GM23338 (cell line): ENCODE measurements at regions not wholly inside any gene's neighbourhood (a gene's known extent, or its start where the extent isn't known, plus 50 kb on each side); places are given as distances from the start of the nearest gene placed in this dataset.

Experiments
- ATAC-seq: fragments of 200-7000 bp; cut with Tn5 transposase; 3 replicates; pipeline ENCODE4 v1.9.1; 2020
- DNase-seq: peaks from one replicate; pipeline ENCODE4 v3.0.0-alpha.2; 2015; ENCODE audit warnings: low spot score
- H2AFZ ChIP-seq: fragments of 200-600 bp; sonication (generic); 2 replicates; pipeline ENCODE4 v1.8.0; 2016; ENCODE audit warnings: antibody characterized with exemption, mild to moderate bottlenecking, moderate library complexity
- H3F3A ChIP-seq: fragments of 200-600 bp; sonication (generic); replicated peaks from 2 replicates; pipeline ENCODE4 v1.8.0; 2017; ENCODE audit warnings: antibody characterized with exemption, mixed run types, low read depth
- H3K27ac ChIP-seq: fragments of 200-600 bp; sonication (generic); 2 replicates; pipeline ENCODE4 v1.6.1; 2016; ENCODE audit warnings: low read depth
- H3K27me3 ChIP-seq: fragments of 200-600 bp; sonication (generic); 2 replicates; pipeline ENCODE4 v1.8.0; 2016; ENCODE audit warnings: mild to moderate bottlenecking, mixed run types, moderate library complexity; ENCODE audit not compliant: insufficient read depth
- H3K36me3 ChIP-seq: fragments of 200-600 bp; sonication (generic); 2 replicates; pipeline ENCODE4 v1.8.0; 2016; ENCODE audit warnings: mild to moderate bottlenecking; ENCODE audit not compliant: insufficient read depth
- H3K4me1 ChIP-seq: fragments of 200-600 bp; sonication (generic); 2 replicates; pipeline ENCODE4 v1.8.0; 2016; ENCODE audit warnings: mild to moderate bottlenecking, moderate library complexity; ENCODE audit not compliant: insufficient read depth
- H3K4me2 ChIP-seq: fragments of 200-600 bp; sonication (generic); 2 replicates; pipeline ENCODE4 v1.7.1; 2017; ENCODE audit warnings: mixed run types
- H3K4me3 ChIP-seq: fragments of 200-600 bp; sonication (generic); 2 replicates; pipeline ENCODE4 v1.6.1; 2016; ENCODE audit warnings: mixed run types
- H3K79me2 ChIP-seq: fragments of 200-600 bp; sonication (generic); replicated peaks from 2 replicates; pipeline ENCODE4 v1.8.0; 2017; ENCODE audit warnings: mild to moderate bottlenecking; ENCODE audit not compliant: insufficient read depth
- H3K9me2 ChIP-seq: fragments of 200-600 bp; sonication (generic); 2 replicates; pipeline ENCODE4 v1.8.0; 2017; ENCODE audit not compliant: insufficient read depth
- H4K20me1 ChIP-seq: fragments of 200-600 bp; sonication (generic); replicated peaks from 2 replicates; pipeline ENCODE4 v1.8.0; 2017; ENCODE audit warnings: mild to moderate bottlenecking; ENCODE audit not compliant: insufficient read depth
- H3K27ac Mint-ChIP-seq: 2 replicates; pipeline ENCODE4 v1.8.0; 2020; ENCODE audit warnings: inconsistent platforms, mild to moderate bottlenecking, moderate library complexity, mixed read lengths
- H3K27me3 Mint-ChIP-seq: 3 replicates; pipeline ENCODE4 v1.8.0; 2022; ENCODE audit warnings: low read depth, mild to moderate bottlenecking, moderate library complexity, mixed read lengths, inconsistent platforms; ENCODE audit not compliant: insufficient read depth, poor library complexity
- H3K36me3 Mint-ChIP-seq: 3 replicates; pipeline ENCODE4 v1.8.0; 2021; ENCODE audit warnings: low read depth, mild to moderate bottlenecking, inconsistent platforms, moderate library complexity, mixed read lengths
- H3K4me1 Mint-ChIP-seq: 3 replicates; pipeline ENCODE4 v1.8.0; 2020; ENCODE audit warnings: mild to moderate bottlenecking, inconsistent platforms, mixed read lengths
- H3K4me3 Mint-ChIP-seq: 3 replicates; pipeline ENCODE4 v1.8.0; 2021; ENCODE audit warnings: moderate library complexity, mild to moderate bottlenecking, inconsistent platforms, mixed read lengths
- H3K9me3 Mint-ChIP-seq: 3 replicates; pipeline ENCODE4 v1.8.0; 2020; ENCODE audit warnings: moderate library complexity, mild to moderate bottlenecking, inconsistent platforms, mixed read lengths
- CREB1 ChIP-seq: fragments of 250-450 bp; sonication (Bioruptor Pico); IDR thresholded peaks from 2 replicates; pipeline ENCODE4 v1.5.0; 2020; ENCODE audit warnings: low read depth, mild to moderate bottlenecking, moderate library complexity
- EZH2 ChIP-seq: fragments of 200-600 bp; sonication (generic); IDR thresholded peaks from one replicate; pipeline ENCODE4 v1.8.0; 2017; ENCODE audit warnings: antibody characterized with exemption, mild to moderate bottlenecking, low read depth; ENCODE audit not compliant: unreplicated experiment
- EZH2phosphoT487 ChIP-seq: fragments of 200-600 bp; sonication (generic); IDR thresholded peaks from one replicate; pipeline ENCODE4 v1.8.1; 2018; ENCODE audit warnings: antibody characterized with exemption; ENCODE audit not compliant: unreplicated experiment
- JUNB ChIP-seq: IDR thresholded peaks from one replicate; pipeline ENCODE4 v1.6.1; 2016; ENCODE audit warnings: antibody characterized with exemption; ENCODE audit not compliant: unreplicated experiment
- NANOG ChIP-seq: IDR thresholded peaks from 2 replicates; pipeline ENCODE4 v1.6.1; 2016; ENCODE audit warnings: antibody characterized with exemption, borderline replicate concordance
- POLR2AphosphoS5 ChIP-seq: IDR thresholded peaks from 2 replicates; pipeline ENCODE4 v1.6.1; 2016; ENCODE audit warnings: antibody characterized with exemption, low read depth
- STAT1 ChIP-seq: IDR thresholded peaks from one replicate; pipeline ENCODE4 v1.6.1; 2016; ENCODE audit warnings: antibody characterized with exemption; ENCODE audit not compliant: unreplicated experiment
- ZNF114 ChIP-seq: fragments of 250-450 bp; sonication (Bioruptor Pico); IDR thresholded peaks from 2 replicates; pipeline ENCODE4 v1.5.0; 2020; ENCODE audit warnings: mild to moderate bottlenecking, moderate library complexity
- ZNF331 ChIP-seq: fragments of 250-450 bp; sonication (Bioruptor Pico); IDR thresholded peaks from 2 replicates; pipeline ENCODE4 v1.5.0; 2020; ENCODE audit warnings: low read depth, mild to moderate bottlenecking, moderate library complexity
- TF ChIP-seq, protein P1 (sequence below): IDR thresholded peaks from 2 replicates; pipeline ENCODE4 v1.6.1; 2016; ENCODE audit warnings: antibody characterized with exemption
- TF ChIP-seq, protein P2 (sequence below): fragments of 250-450 bp; sonication (Bioruptor Pico); IDR thresholded peaks from 2 replicates; pipeline ENCODE4 v1.5.0; 2020; ENCODE audit warnings: mild to moderate bottlenecking, moderate library complexity
- TF ChIP-seq, protein P3 (sequence below), 2 experiments: fragments of 200-600 bp in 1 of 2; sonication (generic) in 1 of 2; conservative IDR thresholded peaks; 2 replicates each; pipeline versions ENCODE4 v1.5.1 to v1.6.1; 2016 to 2017; ENCODE audit warnings: antibody characterized with exemption in 2 of 2, low read depth in 2 of 2, mild to moderate bottlenecking in 2 of 2, moderate library complexity in 1 of 2
- TF ChIP-seq, protein P4 (sequence below): IDR thresholded peaks from one replicate; pipeline ENCODE4 v1.6.1; 2018; ENCODE audit warnings: antibody characterized with exemption; ENCODE audit not compliant: unreplicated experiment

DNA sequence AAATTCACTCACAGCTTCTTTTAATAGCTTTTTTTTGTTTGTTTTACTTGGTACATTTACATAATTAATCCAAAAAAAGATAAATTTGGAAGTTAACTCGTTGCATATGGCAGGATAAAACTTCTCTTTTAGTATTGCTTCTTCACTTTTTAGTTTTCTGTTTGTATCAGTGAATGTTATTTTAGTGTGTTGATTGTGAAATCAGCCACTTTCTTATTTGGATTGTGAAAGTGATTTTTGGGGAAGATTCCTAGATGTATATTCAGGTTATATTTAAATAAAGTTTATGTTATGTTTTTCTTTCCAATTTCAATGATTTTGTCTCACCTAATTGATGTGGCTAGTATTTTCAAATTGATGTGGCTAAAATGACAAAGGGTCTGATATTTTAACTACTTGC lies 693.9 kb upstream of the MGAT4C start:
- peaks cover 25% of the 10 kb centered on the region for H3K4me1 Mint-ChIP-seq
- H3K27ac Mint-ChIP-seq, result no peak overlapping the region
- H3K36me3 Mint-ChIP-seq, result no peaks in the 10 kb centered on the region
- H3K9me3 Mint-ChIP-seq, result no peaks in the 10 kb centered on the region
- H3K27me3 ChIP-seq, result no peaks in the 10 kb centered on the region
- TF ChIP-seq, protein P1, sequence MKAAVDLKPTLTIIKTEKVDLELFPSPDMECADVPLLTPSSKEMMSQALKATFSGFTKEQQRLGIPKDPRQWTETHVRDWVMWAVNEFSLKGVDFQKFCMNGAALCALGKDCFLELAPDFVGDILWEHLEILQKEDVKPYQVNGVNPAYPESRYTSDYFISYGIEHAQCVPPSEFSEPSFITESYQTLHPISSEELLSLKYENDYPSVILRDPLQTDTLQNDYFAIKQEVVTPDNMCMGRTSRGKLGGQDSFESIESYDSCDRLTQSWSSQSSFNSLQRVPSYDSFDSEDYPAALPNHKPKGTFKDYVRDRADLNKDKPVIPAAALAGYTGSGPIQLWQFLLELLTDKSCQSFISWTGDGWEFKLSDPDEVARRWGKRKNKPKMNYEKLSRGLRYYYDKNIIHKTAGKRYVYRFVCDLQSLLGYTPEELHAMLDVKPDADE, result no peak
- TF ChIP-seq NANOG (no peak), CREB1 (CRISPR knock-in tag) (no peak), EZH2 (no peak), STAT1 (no peak), ZNF331 (CRISPR knock-in tag) (no peak), POLR2AphosphoS5 (no peak), ZNF114 (CRISPR knock-in tag) (no peak), EZH2phosphoT487 (no peak), JUNB (no peak)
- TF ChIP-seq, protein P2, sequence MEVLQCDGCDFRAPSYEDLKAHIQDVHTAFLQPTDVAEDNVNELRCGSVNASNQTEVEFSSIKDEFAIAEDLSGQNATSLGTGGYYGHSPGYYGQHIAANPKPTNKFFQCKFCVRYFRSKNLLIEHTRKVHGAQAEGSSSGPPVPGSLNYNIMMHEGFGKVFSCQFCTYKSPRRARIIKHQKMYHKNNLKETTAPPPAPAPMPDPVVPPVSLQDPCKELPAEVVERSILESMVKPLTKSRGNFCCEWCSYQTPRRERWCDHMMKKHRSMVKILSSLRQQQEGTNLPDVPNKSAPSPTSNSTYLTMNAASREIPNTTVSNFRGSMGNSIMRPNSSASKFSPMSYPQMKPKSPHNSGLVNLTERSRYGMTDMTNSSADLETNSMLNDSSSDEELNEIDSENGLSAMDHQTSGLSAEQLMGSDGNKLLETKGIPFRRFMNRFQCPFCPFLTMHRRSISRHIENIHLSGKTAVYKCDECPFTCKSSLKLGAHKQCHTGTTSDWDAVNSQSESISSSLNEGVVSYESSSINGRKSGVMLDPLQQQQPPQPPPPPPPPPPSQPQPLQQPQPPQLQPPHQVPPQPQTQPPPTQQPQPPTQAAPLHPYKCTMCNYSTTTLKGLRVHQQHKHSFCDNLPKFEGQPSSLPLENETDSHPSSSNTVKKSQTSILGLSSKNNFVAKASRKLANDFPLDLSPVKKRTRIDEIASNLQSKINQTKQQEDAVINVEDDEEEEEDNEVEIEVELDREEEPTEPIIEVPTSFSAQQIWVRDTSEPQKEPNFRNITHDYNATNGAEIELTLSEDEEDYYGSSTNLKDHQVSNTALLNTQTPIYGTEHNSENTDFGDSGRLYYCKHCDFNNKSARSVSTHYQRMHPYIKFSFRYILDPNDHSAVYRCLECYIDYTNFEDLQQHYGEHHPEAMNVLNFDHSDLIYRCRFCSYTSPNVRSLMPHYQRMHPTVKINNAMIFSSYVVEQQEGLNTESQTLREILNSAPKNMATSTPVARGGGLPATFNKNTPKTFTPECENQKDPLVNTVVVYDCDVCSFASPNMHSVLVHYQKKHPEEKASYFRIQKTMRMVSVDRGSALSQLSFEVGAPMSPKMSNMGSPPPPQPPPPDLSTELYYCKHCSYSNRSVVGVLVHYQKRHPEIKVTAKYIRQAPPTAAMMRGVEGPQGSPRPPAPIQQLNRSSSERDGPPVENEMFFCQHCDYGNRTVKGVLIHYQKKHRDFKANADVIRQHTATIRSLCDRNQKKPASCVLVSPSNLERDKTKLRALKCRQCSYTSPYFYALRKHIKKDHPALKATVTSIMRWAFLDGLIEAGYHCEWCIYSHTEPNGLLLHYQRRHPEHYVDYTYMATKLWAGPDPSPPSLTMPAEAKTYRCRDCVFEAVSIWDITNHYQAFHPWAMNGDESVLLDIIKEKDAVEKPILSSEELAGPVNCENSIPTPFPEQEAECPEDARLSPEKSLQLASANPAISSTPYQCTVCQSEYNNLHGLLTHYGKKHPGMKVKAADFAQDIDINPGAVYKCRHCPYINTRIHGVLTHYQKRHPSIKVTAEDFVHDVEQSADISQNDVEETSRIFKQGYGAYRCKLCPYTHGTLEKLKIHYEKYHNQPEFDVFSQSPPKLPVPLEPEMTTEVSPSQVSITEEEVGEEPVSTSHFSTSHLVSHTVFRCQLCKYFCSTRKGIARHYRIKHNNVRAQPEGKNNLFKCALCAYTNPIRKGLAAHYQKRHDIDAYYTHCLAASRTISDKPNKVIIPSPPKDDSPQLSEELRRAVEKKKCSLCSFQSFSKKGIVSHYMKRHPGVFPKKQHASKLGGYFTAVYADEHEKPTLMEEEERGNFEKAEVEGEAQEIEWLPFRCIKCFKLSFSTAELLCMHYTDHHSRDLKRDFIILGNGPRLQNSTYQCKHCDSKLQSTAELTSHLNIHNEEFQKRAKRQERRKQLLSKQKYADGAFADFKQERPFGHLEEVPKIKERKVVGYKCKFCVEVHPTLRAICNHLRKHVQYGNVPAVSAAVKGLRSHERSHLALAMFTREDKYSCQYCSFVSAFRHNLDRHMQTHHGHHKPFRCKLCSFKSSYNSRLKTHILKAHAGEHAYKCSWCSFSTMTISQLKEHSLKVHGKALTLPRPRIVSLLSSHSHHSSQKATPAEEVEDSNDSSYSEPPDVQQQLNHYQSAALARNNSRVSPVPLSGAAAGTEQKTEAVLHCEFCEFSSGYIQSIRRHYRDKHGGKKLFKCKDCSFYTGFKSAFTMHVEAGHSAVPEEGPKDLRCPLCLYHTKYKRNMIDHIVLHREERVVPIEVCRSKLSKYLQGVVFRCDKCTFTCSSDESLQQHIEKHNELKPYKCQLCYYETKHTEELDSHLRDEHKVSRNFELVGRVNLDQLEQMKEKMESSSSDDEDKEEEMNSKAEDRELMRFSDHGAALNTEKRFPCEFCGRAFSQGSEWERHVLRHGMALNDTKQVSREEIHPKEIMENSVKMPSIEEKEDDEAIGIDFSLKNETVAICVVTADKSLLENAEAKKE (CRISPR knock-in tag), result no peak
- TF ChIP-seq, protein P3, sequence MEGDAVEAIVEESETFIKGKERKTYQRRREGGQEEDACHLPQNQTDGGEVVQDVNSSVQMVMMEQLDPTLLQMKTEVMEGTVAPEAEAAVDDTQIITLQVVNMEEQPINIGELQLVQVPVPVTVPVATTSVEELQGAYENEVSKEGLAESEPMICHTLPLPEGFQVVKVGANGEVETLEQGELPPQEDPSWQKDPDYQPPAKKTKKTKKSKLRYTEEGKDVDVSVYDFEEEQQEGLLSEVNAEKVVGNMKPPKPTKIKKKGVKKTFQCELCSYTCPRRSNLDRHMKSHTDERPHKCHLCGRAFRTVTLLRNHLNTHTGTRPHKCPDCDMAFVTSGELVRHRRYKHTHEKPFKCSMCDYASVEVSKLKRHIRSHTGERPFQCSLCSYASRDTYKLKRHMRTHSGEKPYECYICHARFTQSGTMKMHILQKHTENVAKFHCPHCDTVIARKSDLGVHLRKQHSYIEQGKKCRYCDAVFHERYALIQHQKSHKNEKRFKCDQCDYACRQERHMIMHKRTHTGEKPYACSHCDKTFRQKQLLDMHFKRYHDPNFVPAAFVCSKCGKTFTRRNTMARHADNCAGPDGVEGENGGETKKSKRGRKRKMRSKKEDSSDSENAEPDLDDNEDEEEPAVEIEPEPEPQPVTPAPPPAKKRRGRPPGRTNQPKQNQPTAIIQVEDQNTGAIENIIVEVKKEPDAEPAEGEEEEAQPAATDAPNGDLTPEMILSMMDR (conservative IDR thresholded peaks at IDR 0.05; ENCODE audit: low read depth in 2 of 2), result no peak
- TF ChIP-seq, protein P4, sequence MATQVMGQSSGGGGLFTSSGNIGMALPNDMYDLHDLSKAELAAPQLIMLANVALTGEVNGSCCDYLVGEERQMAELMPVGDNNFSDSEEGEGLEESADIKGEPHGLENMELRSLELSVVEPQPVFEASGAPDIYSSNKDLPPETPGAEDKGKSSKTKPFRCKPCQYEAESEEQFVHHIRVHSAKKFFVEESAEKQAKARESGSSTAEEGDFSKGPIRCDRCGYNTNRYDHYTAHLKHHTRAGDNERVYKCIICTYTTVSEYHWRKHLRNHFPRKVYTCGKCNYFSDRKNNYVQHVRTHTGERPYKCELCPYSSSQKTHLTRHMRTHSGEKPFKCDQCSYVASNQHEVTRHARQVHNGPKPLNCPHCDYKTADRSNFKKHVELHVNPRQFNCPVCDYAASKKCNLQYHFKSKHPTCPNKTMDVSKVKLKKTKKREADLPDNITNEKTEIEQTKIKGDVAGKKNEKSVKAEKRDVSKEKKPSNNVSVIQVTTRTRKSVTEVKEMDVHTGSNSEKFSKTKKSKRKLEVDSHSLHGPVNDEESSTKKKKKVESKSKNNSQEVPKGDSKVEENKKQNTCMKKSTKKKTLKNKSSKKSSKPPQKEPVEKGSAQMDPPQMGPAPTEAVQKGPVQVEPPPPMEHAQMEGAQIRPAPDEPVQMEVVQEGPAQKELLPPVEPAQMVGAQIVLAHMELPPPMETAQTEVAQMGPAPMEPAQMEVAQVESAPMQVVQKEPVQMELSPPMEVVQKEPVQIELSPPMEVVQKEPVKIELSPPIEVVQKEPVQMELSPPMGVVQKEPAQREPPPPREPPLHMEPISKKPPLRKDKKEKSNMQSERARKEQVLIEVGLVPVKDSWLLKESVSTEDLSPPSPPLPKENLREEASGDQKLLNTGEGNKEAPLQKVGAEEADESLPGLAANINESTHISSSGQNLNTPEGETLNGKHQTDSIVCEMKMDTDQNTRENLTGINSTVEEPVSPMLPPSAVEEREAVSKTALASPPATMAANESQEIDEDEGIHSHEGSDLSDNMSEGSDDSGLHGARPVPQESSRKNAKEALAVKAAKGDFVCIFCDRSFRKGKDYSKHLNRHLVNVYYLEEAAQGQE, result no peak
- H3F3A ChIP-seq, result no peaks in the 10 kb centered on the region
- no peak overlapping the region for H3K4me3 ChIP-seq
- no peak overlapping the region for H3K4me3 Mint-ChIP-seq
- H3K36me3 ChIP-seq, result no peaks in the 10 kb centered on the region
- H3K4me2 ChIP-seq, result no peak overlapping the region
- H3K27me3 Mint-ChIP-seq, result no peaks in the 10 kb centered on the region
- H3K79me2 ChIP-seq, result no peaks in the 10 kb centered on the region
- H3K9me2 ChIP-seq, result no peaks in the 10 kb centered on the region
- ATAC-seq (no peak), DNase-seq (no peak)
- H4K20me1 ChIP-seq, result no peaks in the 10 kb centered on the region
- H2AFZ ChIP-seq, result no peak overlapping the region
- peaks cover 26% of the 10 kb centered on the region for H3K4me1 ChIP-seq
- H3K27ac ChIP-seq, result no peak overlapping the region
